ENCODE measurements at regions not wholly inside any gene's neighbourhood (a gene's known extent, or its start where the extent isn't known, plus 50 kb on each side); places are given as distances from the start of the nearest gene placed in this dataset.

DNA sequence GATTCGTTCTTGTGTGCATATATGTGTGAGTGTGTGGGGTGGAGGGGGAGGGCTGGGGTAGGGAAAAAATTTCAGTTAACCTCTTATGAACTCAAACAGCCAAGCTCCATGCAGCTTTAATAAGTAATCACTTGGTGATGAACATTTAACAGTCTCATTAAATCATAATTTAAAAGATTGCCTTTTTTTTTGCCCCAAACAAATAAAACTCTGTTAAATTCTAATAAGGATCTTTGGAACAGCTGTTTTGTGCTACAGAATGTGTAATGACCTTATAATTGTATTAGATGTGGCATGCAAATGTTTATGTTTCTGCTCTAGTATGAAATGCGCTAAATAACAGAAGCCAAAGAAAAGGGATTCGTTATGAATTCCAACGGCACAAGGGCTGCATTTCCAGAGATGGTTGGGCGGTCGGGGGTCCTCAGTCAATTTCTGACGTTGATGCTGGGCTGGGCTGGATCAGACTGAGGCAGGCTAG lies 80.0 kb upstream of the RORA start:
- TF ChIP-seq POLR2A (IDR thresholded peaks at IDR 0.05), result no peak
- TF ChIP-seq, protein P1, sequence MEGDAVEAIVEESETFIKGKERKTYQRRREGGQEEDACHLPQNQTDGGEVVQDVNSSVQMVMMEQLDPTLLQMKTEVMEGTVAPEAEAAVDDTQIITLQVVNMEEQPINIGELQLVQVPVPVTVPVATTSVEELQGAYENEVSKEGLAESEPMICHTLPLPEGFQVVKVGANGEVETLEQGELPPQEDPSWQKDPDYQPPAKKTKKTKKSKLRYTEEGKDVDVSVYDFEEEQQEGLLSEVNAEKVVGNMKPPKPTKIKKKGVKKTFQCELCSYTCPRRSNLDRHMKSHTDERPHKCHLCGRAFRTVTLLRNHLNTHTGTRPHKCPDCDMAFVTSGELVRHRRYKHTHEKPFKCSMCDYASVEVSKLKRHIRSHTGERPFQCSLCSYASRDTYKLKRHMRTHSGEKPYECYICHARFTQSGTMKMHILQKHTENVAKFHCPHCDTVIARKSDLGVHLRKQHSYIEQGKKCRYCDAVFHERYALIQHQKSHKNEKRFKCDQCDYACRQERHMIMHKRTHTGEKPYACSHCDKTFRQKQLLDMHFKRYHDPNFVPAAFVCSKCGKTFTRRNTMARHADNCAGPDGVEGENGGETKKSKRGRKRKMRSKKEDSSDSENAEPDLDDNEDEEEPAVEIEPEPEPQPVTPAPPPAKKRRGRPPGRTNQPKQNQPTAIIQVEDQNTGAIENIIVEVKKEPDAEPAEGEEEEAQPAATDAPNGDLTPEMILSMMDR (IDR thresholded peaks at IDR 0.05), result no peak
